GM10266 (cell line): ENCODE measurements at regions not wholly inside any gene's neighbourhood (a gene's known extent, or its start where the extent isn't known, plus 50 kb on each side); places are given as distances from the start of the nearest gene placed in this dataset.

Source experiments
- DNase-seq: peaks from one replicate; pipeline ENCODE4 v3.0.0; 2012; ENCODE audit errors: extremely low spot score
- CTCF ChIP-seq: IDR thresholded peaks from 2 replicates; pipeline ENCODE4 v1.5.1; 2012; ENCODE audit warnings: mild to moderate bottlenecking, low read depth; ENCODE audit not compliant: control insufficient read depth, insufficient read depth; ENCODE audit errors: missing control alignments

- no peak for TF ChIP-seq CTCF
- no peak for DNase-seq
Measured at GRCh38 chr3:104916971-104917370, 449.7 kb upstream of the ALCAM start.

DNA sequence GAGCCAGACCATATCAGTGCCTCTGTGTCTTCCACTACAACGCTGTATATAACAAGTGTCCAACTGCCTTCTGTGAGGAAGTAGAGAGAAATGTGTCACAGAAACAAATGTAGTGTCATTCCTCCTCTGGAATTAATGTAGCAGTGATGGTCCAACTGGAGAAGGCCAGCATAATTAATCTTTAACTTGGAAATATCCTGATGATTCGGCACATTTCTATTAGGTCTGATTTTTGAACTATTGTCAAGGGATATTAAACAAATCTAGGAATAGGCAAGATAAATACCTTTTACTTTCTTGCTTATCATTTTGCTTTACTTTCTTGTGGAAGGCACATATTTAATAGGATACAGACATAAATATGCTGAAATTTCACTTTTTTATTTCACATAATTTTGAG lies 446.2 kb upstream of the ALCAM start:
- no peak for DNase-seq
- TF ChIP-seq CTCF, result no peak

DNA sequence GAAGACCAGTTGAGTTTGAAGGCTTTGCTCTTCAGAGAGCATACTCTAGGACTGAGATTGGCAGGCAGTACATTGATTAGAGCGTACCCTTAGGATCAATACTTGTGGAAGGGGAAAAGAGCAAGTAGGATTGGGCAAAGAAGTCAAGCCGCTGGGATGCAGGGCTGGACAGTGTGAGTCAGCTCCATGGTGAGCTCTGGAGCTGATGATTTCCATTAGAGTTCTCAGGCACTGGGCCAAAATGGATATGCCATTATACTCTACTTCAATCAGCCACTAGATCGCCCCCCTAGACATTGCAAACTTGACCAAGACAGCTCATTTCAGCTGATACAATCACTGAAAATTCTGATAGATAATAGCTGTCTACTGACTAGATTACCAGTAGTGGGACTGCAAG lies 432.7 kb upstream of the ALCAM start:
- no peak for TF ChIP-seq CTCF
- no peak for DNase-seq

GRCh38 chr3:104935613-104936012 lies 431.1 kb upstream of the ALCAM start:
- TF ChIP-seq CTCF, result no peak
- no peak for DNase-seq

DNA sequence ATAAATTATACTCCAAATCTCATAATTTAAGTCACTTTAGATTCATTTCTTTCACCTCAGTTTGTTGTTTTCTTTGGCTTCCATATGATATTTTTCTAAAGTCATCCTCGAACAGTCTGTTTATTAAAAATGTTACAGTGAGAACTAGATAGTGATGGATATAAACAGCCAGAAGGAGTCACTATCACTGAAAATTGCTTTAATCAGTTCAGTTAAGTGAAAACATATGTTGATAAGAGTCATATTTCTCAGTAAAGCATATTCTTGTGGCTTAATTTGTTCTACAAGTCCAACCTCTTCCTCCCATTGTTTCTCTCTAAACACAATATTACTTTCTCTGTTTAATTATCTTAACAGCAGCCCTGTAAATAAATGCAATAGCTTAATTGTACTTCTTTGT lies 427.5 kb upstream of the ALCAM start:
- no peak for TF ChIP-seq CTCF

GRCh38 chr3:104941785-104942184 lies 424.9 kb upstream of the ALCAM start:
- TF ChIP-seq CTCF, result no peak

More for the DNA sequence above, 427.5 kb upstream of the ALCAM start:
- DNase-seq, result no peak

GRCh38 chr3:104943974-104944373 lies 422.7 kb upstream of the ALCAM start:
- TF ChIP-seq CTCF, result no peak
- DNase-seq, result no peak

More at GRCh38 chr3:104941785-104942184, 424.9 kb upstream of the ALCAM start:
- DNase-seq, result no peak
